VCaP (cell line): ENCODE measurements at regions not wholly inside any gene's neighbourhood (a gene's known extent, or its start where the extent isn't known, plus 50 kb on each side); places are given as distances from the start of the nearest gene placed in this dataset.
"Not testable (repeated sequence)": the region's sequence is repeated elsewhere in the genome, so short reads cannot be mapped to it uniquely, and the experiment has no call there.

Experiments
- H3K27ac ChIP-seq: fragments of 450-650 bp; 2 replicates; pipeline ENCODE4 v1.5.1; 2017
- TF ChIP-seq, protein P1 (sequence below): fragments of 450-650 bp; conservative IDR thresholded peaks from 2 replicates; pipeline ENCODE4 v1.5.1; 2017; ENCODE audit warnings: mild to moderate bottlenecking, moderate library complexity

DNA sequence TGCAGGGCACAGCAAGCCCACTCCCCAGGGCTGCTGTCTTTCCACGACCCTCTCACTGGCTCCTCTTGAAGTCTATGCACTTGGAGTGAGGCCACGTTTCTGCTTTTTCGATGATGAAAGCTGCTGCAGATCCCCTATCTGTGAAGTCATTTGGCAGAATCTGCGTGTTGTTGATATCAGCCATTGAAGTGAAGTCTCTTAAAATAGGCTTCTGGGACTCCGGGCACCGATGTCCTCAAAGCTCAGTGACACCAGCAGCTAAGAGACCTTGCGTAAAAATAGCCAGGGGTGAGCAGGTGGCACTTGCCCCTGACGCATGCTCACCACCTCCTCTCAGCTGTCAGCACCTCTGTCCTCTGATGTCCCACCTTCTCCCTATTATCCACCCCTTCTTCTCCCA lies 89.4 kb upstream of the FHL2 start:
- H3K27ac ChIP-seq: no peak overlapping the region
- TF ChIP-seq, protein P1, sequence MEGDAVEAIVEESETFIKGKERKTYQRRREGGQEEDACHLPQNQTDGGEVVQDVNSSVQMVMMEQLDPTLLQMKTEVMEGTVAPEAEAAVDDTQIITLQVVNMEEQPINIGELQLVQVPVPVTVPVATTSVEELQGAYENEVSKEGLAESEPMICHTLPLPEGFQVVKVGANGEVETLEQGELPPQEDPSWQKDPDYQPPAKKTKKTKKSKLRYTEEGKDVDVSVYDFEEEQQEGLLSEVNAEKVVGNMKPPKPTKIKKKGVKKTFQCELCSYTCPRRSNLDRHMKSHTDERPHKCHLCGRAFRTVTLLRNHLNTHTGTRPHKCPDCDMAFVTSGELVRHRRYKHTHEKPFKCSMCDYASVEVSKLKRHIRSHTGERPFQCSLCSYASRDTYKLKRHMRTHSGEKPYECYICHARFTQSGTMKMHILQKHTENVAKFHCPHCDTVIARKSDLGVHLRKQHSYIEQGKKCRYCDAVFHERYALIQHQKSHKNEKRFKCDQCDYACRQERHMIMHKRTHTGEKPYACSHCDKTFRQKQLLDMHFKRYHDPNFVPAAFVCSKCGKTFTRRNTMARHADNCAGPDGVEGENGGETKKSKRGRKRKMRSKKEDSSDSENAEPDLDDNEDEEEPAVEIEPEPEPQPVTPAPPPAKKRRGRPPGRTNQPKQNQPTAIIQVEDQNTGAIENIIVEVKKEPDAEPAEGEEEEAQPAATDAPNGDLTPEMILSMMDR: no peak

DNA sequence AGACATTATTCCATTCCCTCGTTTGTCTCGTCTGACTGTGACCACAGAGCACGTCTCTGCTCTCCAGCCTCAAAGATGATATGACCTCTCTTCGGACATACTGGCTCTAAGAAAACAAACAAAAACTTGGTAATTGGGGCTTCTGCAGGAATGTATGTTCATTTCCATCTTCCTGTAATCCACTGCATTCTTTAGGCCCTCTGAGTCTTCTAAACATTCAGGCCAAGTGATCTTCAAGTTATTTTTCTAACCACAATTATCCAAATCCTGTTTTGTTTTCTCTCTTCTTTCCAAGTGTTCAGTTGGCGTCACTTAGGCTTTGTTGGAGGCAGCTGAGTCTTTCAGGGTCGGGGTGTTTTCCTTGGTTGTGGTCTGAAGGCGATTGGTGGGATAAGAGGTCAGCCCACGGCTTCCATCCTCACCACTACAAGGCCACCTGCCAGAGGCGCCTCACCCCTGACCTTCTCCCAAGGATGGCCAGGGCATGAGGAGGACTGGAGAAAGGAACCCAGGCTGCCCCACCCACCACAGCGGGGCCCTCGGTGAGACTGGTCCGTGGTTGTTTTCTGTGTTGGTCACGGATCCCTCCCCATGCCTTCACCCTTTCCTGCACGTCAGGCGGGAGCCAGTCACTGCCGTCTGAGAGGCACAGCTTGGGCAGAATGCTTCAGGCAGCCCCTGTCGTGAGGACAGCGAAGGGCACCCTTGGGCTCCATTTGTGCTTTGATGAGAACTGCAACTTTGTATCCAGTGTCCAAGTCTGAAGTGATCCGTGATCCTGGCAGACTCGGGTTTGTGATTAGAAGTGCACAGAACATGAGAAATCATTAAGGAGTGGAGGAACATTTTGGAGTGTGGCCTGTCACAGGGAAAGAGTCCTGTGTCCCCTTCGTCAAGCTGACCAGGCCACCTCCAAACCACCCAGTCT lies 88.6 kb upstream of the FHL2 start:
- no peak overlapping the region for H3K27ac ChIP-seq
- TF ChIP-seq, protein P1: no peak

DNA sequence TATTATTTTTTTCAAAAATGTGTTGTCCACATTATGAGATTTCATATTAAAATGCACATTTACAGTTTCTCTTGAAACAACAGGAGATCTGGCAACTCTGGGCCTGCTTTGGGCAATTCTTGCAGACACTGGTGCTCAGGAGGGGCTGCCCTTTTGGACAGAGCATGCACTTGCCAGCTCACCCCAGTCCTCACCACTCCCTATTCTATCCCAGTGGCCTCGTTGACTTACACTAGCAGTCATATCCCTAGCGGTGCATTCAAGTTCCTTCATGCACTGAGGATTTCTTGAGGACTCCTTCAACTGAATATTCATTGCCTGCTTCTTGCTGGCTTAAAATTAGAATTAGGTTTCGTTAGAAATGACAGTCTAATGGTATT lies 87.9 kb upstream of the FHL2 start:
- TF ChIP-seq, protein P1: no peak
- H3K27ac ChIP-seq: no peak overlapping the region

DNA sequence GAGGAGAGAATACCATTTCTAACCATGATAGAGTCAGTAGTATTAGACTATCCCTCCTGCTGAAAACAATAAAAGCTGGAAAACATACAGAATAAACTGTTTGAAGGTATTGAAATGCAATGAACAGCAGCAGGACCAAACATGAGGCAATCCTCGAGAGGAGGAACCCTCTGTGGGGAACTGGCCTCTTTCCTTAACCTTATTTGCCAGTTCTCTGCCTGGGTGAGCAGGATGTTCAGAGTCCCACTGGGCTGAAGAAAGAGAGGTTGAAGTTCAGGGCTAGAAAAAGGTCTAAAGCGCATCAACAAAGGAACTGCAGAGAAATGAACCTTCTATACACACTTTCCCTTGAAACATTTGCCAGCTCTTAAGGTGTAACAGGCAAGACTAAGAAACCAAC lies 79.8 kb upstream of the FHL2 start:
- no peak overlapping the region for H3K27ac ChIP-seq
- TF ChIP-seq, protein P1: no peak

DNA sequence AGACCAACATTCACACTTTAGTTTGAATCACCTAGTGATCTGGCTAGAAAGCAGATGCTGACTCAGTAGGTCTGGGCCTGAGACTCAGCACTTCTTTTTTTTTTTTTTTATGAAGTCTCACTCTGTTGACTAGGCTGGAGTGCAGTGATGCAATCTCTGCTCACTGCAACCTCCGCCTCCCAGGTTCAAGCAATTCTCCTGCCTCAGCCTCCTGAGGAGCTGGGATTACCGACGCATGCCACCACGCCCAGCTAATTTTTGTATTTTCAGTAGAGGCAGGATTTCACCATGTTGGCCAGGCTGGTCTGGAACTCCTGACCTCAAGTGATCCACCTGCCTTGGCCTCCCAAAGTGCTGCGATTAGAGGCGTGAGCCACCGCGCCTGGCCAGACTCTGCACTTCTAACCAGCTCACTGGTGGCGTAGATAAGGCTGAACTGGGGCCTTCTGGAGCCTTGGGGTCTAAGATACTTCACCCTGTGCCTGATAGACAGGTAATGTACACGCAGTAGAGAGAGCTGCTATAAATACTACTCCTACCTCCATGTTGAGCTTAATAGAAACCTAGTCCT lies 78.3 kb upstream of the FHL2 start:
- H3K27ac ChIP-seq: not testable (repeated sequence)

DNA sequence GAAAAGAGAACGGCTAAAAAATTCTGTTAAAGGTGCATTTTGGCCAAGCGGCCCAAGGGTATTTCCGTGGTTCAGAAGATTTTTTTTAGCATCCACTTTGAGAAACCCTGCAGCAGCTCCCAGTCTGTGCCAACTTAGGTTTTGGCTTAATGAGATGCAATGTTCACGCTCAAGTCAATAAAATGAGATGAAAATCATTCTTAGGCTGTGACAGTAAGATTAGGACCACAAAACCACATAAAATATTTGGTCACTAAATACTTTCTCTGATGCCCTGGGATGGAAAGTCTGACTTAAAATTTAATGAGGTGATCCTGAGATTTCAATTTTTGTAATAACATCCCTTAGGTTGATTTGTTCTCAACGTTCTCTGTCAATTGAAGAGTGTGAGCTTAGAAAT lies 74.2 kb upstream of the FHL2 start:
- TF ChIP-seq, protein P1: no peak
- no peak overlapping the region for H3K27ac ChIP-seq

DNA sequence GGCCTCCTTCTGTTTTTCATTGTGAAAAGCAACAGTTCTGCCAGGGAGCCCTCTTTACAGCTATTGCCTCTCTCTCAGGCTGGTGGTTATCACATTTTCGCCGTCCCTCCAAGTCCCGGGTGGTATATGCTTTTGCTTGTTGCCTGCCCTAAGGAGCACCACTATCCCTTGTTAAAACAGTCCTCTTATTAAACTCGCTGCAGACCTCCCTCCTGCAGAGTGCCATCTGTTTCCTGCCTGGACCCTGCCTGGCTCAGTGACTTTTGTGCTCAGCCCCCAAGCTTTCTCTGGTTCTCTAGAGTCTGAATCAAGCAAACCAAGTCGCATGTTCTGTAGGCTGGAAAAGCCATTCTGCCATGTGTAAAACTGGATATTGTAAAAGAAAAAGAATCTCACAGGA lies 72.1 kb upstream of the FHL2 start:
- TF ChIP-seq, protein P1: no peak

DNA sequence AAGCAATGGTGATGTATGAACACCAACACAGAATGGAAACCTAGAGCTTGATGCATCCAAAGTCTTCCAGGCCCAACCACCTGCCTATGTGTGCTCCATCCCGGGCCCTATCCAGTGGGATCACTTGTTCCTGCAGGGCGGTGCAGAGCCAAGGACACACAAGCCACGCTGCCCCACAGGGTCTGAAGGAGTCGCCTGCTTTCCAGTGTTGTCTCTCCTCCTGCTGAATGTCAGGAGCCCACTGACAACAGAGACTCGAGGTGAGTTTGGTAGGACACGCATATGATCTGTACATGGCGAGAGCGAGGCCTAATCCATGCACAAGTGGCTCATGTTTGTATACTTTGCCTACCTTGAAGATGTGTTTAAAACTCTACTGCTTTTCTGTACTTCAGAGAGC lies 70.9 kb upstream of the FHL2 start:
- no peak overlapping the region for H3K27ac ChIP-seq
- TF ChIP-seq, protein P1: no peak

More for the DNA sequence above, 72.1 kb upstream of the FHL2 start:
- H3K27ac ChIP-seq: no peak overlapping the region
